ENCODE measurements at regions not wholly inside any gene's neighbourhood (a gene's known extent, or its start where the extent isn't known, plus 50 kb on each side); places are given as distances from the start of the nearest gene placed in this dataset.

DNA sequence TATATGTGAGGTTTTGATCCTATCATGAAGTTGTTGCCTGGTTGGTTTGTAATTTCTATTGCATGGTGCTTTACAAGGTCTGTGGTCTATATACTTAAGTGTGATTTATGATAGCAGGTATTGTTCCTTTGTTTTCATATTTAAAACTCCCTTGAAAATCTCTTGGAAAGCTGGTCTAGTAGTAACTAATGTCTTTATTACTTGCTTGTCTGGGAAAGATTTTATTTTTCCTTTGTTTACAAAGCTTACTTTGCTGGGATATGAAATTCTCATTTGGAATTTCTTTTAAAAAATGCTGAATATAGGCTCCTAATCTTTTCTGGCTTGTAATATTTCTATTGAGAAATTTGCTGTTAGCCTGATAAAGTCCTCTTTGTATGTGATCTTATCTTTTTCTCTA lies 862.9 kb upstream of the NXPH2 start:
- TF ChIP-seq, protein P1, sequence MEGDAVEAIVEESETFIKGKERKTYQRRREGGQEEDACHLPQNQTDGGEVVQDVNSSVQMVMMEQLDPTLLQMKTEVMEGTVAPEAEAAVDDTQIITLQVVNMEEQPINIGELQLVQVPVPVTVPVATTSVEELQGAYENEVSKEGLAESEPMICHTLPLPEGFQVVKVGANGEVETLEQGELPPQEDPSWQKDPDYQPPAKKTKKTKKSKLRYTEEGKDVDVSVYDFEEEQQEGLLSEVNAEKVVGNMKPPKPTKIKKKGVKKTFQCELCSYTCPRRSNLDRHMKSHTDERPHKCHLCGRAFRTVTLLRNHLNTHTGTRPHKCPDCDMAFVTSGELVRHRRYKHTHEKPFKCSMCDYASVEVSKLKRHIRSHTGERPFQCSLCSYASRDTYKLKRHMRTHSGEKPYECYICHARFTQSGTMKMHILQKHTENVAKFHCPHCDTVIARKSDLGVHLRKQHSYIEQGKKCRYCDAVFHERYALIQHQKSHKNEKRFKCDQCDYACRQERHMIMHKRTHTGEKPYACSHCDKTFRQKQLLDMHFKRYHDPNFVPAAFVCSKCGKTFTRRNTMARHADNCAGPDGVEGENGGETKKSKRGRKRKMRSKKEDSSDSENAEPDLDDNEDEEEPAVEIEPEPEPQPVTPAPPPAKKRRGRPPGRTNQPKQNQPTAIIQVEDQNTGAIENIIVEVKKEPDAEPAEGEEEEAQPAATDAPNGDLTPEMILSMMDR (IDR thresholded peaks at IDR 0.05; ENCODE audit: insufficient read depth, low read length) = no peak
- DNase-seq (ENCODE audit: low read depth) = no peak
- H3K4me3 ChIP-seq (ENCODE audit: low read depth, low read length) = no peak overlapping the region

DNA sequence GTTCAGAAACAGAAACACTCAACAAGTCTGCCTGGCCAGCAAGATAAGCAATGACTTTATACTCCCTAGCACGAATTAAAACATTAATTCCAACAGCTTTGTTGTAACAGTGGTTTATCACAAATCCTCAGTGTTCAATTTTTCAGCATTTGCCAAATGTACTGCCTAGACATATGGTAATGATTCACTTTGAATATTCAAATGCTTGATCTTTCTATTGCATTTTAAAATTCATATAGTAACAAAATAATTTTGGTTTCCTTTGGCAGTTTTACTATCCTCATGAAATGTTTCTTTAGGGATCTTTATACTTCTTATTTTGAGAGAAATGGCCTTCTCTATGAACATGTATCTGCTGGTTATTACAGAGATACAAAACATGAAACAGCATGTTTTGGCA lies 851.8 kb upstream of the NXPH2 start:
- H3K4me3 ChIP-seq (ENCODE audit: low read depth, low read length) = no peak overlapping the region
- no peak for DNase-seq (ENCODE audit: low read depth)
- TF ChIP-seq, protein P1 (IDR thresholded peaks at IDR 0.05; ENCODE audit: insufficient read depth, low read length) = no peak

DNA sequence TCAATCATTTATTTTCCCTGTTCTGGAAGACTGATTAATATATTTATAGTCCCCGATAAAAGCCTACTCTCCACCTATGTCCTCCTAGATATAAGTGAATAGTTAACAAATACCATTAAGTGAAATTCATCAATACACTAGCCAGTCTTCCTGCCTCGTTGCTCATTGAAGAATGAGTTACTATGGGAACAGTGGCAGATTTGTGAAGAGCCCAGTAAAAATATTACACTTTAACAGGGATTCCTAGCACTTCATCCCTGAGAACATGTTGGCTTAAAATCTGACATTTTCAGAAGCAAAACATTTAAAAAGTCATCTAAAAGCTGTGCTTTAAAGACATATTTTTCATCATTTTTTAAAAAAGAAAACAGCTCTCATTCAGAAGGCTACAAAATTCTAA lies 848.7 kb upstream of the NXPH2 start:
- DNase-seq (ENCODE audit: low read depth) = no peak
- H3K4me3 ChIP-seq (ENCODE audit: low read depth, low read length) = no peak overlapping the region
- TF ChIP-seq, protein P1 (IDR thresholded peaks at IDR 0.05; ENCODE audit: insufficient read depth, low read length) = no peak

DNA sequence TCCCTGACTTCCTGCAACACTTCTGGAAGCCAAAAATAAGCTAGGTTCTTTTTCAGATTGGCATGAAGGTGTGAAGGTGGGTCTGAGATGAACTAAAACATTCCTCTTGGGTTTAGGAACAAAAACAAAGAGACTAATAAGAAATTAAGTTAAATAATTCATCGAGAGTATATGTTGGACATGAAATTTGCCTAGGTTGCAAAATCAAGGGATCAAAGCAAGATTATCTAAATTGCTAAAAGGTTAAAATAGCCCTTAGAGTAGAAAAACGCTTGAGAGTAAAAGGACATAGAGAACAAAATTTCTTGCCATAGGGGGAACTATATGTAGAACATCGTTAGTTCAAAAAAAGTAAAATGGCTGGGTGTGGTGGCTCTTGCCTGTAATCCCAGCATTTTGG lies 845.9 kb upstream of the NXPH2 start:
- H3K4me3 ChIP-seq (ENCODE audit: low read depth, low read length) = no peak overlapping the region
- no peak for DNase-seq (ENCODE audit: low read depth)
- TF ChIP-seq, protein P1 (IDR thresholded peaks at IDR 0.05; ENCODE audit: insufficient read depth, low read length) = no peak

DNA sequence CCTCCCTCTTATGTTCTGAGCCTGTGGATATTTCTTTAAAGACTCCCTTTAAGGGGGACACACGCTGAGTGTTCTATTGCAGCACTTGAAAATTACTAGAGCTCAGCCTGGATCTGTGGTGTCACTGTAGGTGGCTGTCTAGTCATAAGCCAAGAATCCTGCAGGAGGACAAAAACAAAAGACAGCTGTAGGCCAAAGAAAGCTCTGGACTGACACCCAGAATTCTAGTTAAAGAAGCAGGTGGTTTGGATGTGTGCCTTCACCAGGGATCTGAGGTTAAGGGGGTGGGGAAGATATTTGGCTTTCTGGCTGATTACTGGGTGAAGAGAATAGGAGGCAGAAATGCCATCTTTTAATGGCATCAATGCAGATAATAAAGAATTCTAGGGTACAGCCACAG lies 842.5 kb upstream of the NXPH2 start:
- TF ChIP-seq, protein P1 (IDR thresholded peaks at IDR 0.05; ENCODE audit: insufficient read depth, low read length) = no peak
- DNase-seq (ENCODE audit: low read depth) = no peak
- no peak overlapping the region for H3K4me3 ChIP-seq (ENCODE audit: low read depth, low read length)

DNA sequence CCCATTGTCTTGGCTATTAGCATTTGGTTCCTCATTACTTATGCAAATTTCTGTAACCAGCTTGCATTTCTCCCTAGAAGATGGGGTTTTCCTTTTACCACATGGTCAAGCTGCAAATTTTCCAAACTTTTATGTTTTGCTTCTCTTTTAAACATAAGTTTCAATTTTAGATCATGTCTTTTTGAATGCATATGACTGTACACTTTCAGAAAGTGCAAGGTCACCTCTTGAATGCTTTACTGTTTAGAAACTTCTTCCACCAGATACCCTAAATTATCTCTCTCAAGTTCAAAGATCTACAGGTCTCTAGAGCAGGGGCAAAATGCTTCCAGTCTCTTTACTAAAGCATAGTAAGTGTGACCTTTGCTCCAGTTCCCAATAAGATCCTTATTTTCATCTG lies 837.6 kb upstream of the NXPH2 start:
- TF ChIP-seq, protein P1 (IDR thresholded peaks at IDR 0.05; ENCODE audit: insufficient read depth, low read length) = no peak
- no peak for DNase-seq (ENCODE audit: low read depth)
- H3K4me3 ChIP-seq (ENCODE audit: low read depth, low read length) = no peak overlapping the region

DNA sequence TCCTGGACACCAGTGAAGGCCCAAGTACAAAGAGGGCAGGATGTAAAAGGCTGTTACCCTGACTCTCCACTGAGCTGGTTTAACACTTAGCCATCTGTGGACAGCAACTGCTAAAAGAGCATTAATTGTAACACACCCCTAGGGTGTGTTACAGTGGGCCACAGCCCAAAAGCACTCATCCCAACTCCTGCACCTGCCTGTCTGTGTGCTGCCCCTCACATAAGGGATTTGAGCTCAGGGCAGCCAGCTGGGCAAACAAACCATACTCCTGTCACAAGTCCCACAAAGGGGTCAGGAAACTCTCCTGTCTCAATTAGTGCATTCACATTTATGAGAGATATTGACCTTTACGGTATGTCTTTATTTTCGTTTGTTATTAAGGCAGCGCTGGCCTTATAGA lies 833.1 kb upstream of the NXPH2 start:
- DNase-seq (ENCODE audit: low read depth) = no peak
- TF ChIP-seq, protein P1 (IDR thresholded peaks at IDR 0.05; ENCODE audit: insufficient read depth, low read length) = no peak
- no peak overlapping the region for H3K4me3 ChIP-seq (ENCODE audit: low read depth, low read length)
